DMS53 treated with DMSO at 0.1 percent for 48 hours (cell line): ENCODE measurements at regions not wholly inside any gene's neighbourhood (a gene's known extent, or its start where the extent isn't known, plus 50 kb on each side); places are given as distances from the start of the nearest gene placed in this dataset.
"Not testable (repeated sequence)": the region's sequence is repeated elsewhere in the genome, so short reads cannot be mapped to it uniquely, and the experiment has no call there.

Experiments used
- DNase-seq: peaks from one replicate; lab custom pipeline; 2025; ENCODE audit not compliant: unreplicated experiment; lab: John Stamatoyannopoulos, UW

DNA sequence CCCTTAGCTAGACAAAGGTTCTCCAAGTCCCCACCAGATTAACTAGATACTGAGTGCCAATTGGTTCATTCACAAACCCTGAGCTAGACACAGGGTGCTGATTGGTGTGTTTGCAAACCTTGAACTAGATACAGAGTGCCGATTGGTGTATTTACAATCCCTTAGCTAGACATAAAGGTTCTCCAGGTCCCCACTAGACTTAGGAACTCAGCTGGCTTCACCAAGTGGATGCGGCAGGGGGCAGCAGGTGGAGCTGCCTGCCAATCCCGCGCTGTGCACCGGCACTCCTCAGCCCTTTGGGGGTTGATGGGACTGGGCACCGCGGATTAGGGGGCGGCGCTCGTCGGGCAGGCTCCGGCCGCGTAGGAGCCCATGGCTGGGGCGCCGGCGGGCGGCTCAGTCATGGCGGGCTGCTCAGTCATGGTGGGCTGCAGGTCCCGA, 157.6 kb downstream of the KLRB1 start:
- DNase-seq = peak; percentile 33

- DNase-seq = peak; percentile 17
Observed at GRCh38 chr12:9449657-9450126, 158.0 kb downstream of the KLRB1 start.

DNA sequence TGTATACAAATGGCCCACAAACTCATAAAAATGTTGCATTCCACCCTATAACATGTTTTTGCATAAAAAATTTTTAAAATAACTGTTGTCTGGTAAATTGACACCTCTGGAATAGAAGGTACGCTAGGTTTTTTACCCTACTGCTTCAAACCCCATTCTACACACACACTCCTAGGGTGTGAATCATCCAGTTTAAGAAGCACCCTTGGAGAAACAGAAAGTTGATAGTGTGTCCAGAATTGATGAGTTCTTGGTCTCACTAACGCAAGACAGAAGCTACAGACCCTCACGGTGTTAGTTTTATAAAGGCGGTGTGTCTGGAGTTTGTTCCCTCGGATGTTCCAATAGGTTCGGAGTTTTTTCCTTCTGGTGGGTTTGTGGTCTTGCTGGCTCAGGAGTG, 158.5 kb downstream of the KLRB1 start:
- DNase-seq = no peak

GRCh38 chr12:9448648-9449047, 159.1 kb downstream of the KLRB1 start:
- DNase-seq = peak; percentile 56

DNA sequence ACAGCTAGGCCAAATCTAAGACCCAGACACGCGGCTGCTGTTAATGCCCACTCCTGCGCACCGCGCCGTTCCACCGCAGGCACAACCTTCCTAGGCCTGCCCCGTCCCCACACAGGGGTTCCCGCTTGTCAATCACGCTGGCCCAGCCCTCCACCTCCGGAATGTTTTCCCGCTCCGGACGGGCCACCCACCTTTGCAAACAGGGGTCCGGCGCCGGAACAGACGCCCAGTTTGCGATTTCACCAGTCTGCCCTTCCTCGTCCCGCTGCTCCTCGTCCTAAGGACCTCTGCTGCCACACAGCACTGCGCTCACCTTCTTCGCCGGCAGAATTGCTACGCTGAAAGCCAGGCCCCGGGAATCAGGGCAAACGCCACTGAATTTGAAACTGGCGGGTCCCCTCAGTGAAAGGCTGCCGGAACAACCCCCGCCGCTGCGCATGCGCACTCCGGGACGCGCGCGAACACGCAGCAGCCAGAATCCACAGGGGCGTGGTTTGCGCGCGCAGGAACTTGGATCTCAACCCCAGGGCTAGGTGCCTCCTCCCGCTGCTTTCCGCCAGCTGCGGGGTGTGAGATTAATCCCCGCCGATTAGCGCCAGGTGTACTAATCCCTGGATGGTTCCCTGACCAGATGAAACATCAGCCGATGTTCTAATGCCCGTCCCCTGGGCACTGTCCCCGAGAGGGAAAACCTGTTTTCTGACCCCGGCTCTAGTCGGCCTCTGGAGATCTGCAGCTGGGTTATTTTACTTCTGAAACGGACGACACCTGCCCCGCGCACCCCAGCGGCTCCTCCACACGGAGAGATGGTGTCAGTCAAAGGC, 159.7 kb downstream of the KLRB1 start:
- DNase-seq = peak; percentile 95

GRCh38 chr12:9446883-9447761, 160.6 kb downstream of the KLRB1 start:
- DNase-seq = not testable (repeated sequence)

GRCh38 chr12:9440428-9440827, 167.3 kb downstream of the KLRB1 start:
- not testable (repeated sequence) for DNase-seq

DNA sequence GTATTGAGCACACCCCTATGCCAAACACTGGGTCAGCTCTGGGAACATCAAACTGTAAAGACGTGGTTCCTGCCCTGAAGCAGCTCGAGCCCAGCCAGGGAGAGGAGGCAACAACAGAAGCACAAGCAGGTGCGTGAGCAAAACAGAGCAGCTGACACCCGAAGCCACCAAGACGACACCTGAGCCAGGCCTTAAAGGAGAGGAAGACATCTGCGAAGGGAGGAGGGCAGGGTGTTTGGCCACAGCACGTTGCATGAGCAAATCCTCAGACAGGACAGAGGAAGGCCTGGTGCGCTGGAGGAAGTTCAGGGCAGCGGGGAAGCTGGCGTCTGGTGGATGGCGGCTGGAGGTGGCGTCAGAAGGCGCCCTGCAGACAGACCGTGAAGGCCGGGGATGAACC, 172.0 kb downstream of the KLRB1 start:
- DNase-seq = not testable (repeated sequence)

DNA sequence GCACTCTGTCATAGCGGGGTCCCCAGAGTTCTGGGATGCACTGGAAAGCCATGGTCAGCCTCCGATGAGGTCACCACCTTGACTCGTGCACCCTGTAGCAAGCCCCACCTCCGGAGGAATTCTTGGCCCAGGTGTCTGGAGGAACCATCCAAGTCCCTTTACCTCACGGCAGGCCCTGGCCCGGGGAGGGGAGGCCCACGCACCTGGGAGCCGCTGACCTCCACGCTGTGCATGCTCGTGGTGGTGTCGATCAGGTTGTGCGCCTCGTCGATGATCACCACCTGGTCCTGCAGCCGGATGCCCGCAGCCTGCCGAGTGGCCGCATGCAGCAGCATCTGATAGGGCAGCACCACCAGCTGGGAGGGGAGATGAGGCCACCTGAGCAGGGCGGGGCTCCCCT, 177.3 kb downstream of the KLRB1 start:
- not testable (repeated sequence) for DNase-seq

DNA sequence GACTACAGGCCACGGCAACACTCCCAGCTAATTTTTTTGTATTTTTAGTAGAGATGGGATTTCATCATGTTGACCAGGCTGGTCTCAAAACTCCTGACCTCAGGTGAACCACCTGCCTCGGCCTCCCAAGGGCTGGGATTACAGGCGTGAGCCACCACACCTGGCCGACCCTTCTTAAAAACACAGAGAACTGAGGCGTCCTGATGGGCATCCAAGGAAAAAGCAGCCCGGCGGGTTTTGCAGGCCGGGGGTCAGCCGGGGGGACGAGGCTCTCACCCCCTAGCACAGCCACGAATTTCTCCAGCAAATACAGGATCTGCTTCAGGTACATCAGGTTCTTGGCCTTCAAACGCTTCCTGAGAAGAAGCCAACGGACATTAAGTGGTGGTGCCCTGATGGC, 178.9 kb downstream of the KLRB1 start:
- DNase-seq = not testable (repeated sequence)

GRCh38 chr12:9425429-9425828, 182.3 kb downstream of the KLRB1 start:
- DNase-seq = not testable (repeated sequence)

DNA sequence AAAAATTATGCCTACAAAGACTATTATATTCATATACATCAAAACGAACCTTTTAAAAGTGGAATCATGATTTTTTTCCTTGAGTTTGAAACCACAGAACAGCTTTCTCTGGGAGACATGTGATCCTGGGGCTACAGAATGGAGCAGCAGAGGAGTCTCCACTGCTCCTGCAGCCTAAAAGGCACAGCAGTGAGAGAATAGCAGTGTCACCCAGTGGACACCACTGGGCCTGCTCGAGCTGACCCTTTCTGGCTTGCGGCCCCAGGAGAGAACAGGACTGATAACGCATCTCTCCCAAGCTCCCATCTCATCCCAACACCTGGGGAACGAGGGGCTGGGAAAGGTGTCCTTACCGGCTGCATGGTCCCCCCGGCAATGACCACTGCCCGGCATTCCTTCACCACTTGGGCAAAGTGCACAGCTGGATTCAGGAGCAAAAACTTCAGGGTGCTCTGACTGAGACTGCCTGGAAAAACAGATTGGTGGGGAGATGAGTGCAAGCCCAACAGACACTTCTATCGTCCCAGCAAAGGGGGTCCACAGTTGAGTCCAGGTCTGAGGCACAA, 183.5 kb downstream of the KLRB1 start:
- not testable (repeated sequence) for DNase-seq

GRCh38 chr12:9422689-9423088, 185.0 kb downstream of the KLRB1 start:
- not testable (repeated sequence) for DNase-seq

DNA sequence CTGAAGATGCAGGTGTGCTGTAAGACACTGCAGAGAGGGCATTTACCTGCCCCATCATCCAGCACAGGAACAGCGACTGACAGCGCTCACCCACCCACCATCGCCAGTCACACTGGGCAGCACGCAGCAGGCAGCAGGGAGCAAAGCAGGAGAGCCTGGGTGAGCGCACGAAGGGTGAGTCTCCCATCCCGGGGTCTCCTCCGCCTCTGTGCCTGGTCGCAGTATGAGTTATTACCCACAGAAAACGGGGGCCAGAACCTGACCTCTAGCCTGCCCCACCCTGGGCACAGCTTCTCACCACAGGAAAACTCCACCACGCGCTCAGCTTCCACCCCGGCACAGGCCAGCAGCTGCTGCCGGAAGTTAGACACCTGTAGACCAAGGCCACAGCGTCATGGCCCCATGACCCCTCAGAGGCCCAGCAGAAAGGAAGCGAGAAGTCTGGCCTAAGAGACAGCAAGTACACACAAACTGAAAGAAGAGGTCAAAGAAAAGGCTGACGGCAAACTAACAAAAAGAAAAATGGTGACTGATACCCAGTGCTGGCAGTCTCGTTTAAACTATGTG, 186.1 kb downstream of the KLRB1 start:
- not testable (repeated sequence) for DNase-seq

DNA sequence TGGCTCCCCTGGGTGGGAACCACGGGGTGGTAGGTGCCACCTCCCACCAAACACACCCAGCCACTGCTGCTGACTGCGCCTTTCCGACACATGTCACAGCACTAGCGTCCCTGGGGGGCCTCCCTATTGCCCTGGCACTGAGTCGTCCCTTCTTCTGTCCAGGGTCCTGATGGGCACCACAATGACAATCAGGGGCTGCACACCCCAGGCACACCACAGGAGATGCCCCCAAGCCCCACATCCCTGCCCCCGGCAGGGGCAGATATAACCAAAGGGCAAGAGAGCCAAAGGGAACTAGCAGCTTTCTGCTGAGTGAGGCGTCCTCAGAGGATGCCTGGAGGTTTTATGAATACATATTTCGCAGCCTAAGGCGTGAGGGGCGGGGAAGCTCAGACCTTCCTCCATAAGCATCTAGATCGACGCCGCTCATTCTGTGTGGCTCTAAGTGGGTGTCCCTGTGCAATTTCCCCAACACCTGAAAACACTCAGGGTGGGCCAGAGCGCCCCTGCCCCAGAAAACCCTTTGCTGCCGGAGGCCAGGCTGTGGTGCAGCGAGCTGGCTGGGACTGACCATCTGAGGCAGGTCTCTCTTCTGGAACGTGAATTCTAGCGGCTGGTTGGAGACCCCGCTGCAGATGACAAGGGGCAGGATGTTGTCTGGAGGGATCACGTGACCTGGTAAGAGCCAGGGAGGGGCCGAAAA, 186.7 kb downstream of the KLRB1 start:
- not testable (repeated sequence) for DNase-seq

GRCh38 chr12:9418669-9419041, 189.1 kb downstream of the KLRB1 start:
- DNase-seq = not testable (repeated sequence)

DNA sequence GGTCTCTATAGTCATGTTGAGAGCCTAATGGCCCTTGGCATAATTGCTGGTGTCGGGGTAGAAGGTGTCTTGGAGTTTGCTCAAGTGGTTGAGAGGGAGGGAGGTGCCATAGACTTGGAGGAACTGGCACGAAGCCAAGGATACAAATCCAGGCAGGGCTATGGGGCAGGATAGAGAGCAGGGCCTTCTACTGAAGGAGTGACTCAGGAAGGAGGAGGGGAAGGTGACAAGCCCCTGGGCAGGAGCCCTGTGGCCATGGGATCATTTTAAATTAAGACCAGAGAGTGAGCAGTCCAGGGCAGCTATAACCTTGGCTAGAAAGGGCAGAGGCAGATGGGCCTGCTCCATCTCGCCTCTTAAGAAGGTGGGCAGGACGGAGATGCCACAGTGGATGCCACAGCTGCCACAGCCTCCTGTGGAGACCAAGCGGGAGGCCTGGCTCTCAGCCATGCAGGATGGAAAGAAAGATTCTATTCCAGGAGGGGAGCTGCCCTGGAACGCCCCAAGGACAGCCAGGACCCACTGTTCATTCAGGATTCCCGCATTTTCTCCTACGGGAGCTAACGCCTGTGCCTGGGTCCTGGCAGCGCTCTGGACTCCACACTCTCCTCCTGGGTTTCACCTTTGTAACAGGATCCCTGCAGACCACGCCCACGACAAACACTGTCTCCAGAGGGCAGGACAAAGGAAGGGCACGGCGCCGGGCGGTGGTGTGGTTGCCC, 189.6 kb downstream of the KLRB1 start:
- DNase-seq = not testable (repeated sequence)

- DNase-seq = not testable (repeated sequence)
Observed at GRCh38 chr12:9417341-9417740, 190.4 kb downstream of the KLRB1 start.

DNA sequence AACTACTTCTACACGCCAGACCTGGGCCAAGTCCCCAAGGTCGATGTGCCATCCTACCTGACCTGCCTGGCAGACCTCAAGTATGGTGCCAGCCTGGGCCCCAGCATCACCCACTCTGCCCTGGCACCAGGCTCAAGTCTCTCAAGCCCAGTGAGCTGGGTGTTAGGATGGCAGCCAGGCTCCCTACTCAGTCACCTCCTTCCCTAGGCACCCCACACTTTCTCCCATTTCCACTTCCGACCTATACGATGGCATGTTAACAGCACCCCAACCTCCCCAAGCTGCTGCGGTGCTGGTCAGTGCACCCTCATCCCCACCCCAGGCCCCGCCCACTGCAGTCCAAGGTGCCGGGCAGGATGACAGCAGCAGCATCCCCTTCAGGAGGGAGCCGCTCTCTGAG, 191.4 kb downstream of the KLRB1 start:
- DNase-seq = not testable (repeated sequence)

DNA sequence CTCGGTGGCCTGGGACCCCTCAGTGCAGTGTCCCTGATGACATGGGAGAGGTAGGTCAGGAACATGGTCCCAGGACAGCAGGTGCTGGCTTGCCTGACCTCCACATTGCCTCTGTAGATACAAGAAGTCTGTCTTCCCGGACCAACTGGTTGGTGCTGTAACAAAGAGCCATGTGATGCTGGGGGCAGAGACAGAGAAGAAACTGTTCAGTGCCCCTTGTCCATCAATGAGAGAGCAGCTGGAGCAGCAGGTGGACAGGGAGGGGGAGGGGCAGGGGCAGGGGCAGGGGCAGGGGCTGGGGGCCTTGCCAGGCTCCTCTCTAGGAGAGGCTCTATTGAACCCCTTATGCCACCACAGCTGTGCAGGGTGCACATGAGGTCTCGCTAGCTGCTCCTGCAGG, 191.8 kb downstream of the KLRB1 start:
- DNase-seq = not testable (repeated sequence)
